COR-L47 (cell line): ENCODE measurements at regions not wholly inside any gene's neighbourhood (a gene's known extent, or its start where the extent isn't known, plus 50 kb on each side); places are given as distances from the start of the nearest gene placed in this dataset.
"Not testable (repeated sequence)": the region's sequence is repeated elsewhere in the genome, so short reads cannot be mapped to it uniquely, and the experiment has no call there.

Experiments
- DNase-seq: peaks from one replicate; lab custom pipeline; 2025; lab: John Stamatoyannopoulos, UW

- DNase-seq, result no peak
Observed at GRCh38 chr15:87578776-87579175, 677.8 kb downstream of the NTRK3 start.

GRCh38 chr15:87577336-87577735 lies 679.2 kb downstream of the NTRK3 start:
- no peak for DNase-seq

DNA sequence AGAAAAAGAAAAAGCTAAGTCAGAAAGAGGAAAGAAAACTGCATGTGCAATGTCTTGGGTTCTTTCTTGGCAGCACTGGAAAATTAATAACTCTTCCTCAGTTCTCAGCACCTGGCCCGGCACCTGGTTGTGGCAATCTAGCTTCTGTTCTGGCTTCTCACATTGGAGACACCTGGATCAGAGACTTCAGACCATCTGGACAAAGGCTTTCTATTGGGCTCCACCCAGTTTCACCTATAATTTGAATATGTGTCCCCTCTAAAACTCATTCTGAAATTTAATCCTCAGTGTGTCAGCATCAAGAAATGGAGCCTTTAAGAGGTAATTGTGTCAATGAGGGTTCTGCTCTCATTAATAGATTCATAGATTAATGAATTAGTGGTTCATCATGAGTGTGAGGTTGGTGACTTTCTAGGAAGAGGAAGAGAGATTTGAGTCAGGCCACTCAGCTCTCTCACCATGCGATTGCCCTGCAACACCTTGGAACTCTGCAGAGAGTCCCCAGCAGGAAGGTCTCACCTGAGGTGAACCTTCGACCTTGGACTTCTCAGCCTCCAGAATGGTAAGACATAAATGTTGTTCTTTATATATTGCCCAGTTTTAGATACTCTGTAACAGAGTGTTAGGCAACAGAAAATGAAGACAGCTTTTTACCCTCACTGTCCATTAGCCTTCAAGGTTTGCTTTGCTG lies 679.9 kb downstream of the NTRK3 start:
- DNase-seq, result no peak

GRCh38 chr15:87575896-87576473 lies 680.6 kb downstream of the NTRK3 start:
- DNase-seq, result no peak

GRCh38 chr15:87573534-87573933 lies 683.0 kb downstream of the NTRK3 start:
- no peak for DNase-seq

DNA sequence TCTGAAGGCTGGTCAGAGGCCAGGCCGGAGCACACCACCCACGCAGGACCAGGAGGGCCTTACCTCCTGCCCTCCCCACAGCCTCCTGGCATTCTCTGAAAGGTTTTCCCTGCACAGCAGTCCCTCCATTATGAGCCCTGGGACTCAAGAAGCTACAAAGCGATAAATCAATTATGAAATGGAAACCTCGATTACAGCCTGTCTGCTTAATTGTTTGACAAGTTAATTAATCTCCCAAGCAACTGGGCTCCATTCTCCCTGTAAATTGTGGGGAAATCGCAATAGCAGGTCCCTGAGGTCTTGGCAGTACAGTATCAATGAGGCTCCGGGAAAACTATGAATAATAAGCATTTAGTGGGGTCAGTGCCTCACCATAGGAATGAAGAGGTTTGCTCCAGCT lies 683.5 kb downstream of the NTRK3 start:
- no peak for DNase-seq

- no peak for DNase-seq
Observed at GRCh38 chr15:87572381-87572910, 684.1 kb downstream of the NTRK3 start.

DNA sequence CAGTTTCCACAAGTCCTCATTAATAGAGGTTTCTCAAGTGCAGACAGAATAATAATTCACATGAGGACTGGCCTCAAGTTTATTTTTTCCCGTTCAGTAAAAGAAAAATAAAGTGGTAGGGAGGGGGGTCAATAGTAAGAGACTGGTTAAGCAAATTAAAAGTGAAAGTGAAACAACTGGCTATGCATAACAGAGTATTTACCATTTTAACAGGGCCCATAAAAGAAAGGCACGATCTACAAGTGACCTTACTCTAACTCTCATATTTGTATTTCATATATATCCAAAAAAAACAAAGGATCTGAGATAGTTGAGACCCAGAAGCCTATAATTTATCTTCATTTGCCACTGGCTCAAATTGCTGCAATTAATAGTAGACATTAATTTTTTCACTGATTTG lies 686.3 kb downstream of the NTRK3 start:
- no peak for DNase-seq

DNA sequence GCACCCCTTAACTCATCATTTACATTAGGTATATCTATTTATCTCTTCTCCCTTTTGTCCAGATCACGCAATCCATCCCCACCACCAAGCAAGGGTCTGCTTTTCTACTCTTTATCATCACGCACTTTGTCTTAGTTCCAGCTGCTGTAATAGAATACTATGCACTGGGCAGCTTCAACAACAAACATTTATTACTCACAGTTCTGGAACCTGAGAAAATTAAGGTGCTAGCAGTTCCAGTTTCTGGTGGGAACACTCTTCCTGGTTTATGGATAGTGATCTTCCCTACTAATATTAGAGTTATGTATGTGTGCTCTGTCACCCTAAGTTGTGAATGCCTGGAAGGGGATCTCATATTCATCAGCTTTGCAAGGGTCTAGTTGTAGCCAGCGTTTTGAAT lies 687.0 kb downstream of the NTRK3 start:
- no peak for DNase-seq

- DNase-seq, result no peak
Observed at GRCh38 chr15:87567406-87568030, 689.0 kb downstream of the NTRK3 start.

- DNase-seq, result no peak
Observed at GRCh38 chr15:87566236-87566635, 690.3 kb downstream of the NTRK3 start.

GRCh38 chr15:87564681-87565080 lies 691.9 kb downstream of the NTRK3 start:
- DNase-seq, result no peak

DNA sequence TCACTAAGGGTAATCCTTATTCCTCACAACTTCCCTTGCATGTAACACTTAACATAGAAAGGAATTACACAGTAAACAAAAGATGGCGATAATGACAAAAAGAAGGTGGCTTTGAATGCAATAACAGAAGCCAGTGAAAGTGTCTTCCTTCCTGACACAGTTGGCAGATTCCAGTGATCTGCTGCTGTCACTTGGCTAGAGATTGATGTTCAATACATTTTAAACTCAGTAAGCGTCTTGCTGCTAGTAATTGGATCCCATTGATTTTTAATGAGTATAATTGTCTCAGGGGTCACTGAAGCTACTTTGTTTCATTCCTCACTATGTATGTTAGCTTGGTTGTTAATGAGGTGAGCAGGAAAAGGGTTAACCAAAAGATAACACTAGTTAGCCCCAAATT lies 692.7 kb downstream of the NTRK3 start:
- no peak for DNase-seq

DNA sequence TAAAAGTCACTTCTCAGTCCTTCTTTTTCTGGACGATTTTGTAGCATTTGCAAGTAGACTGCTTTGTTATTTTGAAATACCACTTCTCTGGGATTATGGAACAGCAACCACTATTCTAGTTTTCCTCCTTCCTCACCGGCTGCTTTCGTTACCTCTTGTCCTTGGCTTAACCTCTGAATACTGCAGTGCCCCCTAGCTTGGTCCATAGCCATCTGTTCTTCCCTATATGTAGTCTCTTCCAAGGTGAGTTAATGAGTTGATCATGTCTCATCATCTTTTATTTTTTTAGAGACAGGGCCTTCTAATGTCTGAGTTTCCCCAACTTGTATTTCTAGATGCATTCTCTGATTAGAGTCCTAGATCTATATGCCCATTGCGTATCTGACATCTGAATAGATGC lies 694.3 kb downstream of the NTRK3 start:
- no peak for DNase-seq

DNA sequence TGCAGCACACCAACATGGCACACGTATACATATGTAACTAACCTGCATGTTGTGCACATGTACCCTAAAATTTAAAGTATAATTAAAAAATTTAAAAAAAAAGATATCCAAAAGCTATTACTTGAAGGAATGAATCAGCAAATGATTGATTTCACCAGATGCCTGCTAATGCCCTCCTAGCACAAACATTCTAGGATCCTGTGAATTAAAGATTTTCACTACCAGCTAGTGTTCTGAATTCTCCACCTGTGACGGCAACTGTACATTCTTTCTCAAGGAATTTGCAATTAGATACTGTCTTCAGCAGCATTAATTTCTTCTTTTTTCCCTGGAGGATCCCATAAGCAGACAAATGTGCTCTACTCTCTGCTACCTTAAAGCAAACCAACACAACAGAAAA lies 694.9 kb downstream of the NTRK3 start:
- no peak for DNase-seq

DNA sequence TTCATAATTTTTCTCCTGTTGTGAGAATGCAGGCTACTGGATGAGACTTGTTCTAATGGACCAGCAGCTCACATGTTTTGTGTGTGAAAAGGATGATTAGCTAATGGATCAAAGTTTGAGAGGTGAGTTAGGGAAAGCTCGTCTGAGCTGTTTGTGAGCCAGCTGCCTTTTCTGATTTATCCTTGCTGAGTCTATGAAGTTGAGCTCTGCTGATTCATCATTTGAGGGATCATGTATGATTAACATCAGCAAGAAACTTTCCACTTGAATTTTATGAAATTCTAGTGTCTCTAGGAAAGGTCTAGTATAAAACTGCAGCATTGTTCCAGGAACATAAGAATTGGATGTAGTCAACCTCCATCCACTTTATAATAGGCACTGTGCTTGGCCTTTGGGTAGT lies 698.7 kb downstream of the NTRK3 start:
- DNase-seq, result no peak

- DNase-seq, result no peak
Observed at GRCh38 chr15:87556886-87557285, 699.7 kb downstream of the NTRK3 start.

GRCh38 chr15:87549860-87550259 lies 706.7 kb downstream of the NTRK3 start:
- DNase-seq, result no peak

DNA sequence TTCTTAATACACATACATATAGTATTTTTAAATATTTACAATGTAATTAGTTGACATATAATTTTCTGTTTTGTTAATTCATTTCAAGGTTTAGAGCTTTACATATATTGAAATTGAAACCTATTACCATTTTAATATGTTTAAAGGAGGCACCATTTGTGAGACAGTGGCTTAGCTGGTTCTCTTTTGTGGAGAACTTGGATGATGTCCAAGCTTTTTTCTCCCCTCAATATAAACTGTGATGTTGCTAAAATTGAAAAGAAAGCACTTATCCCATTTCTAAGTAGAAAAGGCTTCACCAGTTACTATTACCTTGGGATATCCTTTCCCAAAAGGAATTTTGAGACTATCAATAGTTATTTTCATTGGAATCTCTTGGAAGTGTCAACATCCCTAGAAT lies 707.2 kb downstream of the NTRK3 start:
- no peak for DNase-seq

DNA sequence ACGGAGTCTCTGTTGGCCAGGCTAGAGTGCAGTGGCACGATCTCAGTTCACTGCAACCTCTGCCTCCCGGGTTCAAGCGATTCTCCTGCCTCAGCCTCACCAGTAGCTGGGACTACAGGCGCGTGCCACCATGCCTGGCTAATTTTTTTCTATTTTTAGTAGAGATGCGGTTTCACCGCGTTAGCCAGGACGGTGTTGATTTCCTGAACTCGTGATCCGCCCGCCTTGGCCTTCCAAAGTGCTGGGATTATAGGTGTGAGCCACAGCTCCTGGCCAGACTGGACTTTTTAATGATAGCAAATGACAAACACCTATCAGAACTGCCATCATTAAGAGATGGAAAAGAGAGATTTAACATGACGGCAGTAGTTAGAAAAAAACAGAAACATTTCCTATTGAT lies 707.9 kb downstream of the NTRK3 start:
- not testable (repeated sequence) for DNase-seq

GRCh38 chr15:87547470-87548181 lies 708.9 kb downstream of the NTRK3 start:
- no peak for DNase-seq

GRCh38 chr15:87538327-87538834 lies 718.2 kb downstream of the NTRK3 start:
- no peak for DNase-seq

DNA sequence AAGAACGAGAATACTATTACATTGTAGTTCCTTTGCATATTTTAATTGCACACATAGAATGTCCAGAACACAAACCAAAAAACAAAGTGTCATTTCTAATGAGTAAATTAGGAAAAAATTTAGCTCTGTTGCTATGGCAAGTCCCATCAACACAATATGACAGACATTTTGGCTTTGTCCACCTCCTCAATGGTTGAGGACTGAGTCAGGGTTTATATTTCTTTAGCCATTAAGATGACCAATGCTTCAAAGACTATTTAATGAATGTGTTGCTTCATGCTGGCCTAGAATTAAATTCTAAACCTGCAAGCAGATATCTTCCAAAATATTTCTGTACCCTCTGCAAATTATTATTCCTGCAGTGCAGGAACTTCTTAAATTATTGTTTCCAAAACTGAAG lies 719.2 kb downstream of the NTRK3 start:
- DNase-seq, result no peak
